Natural killer cell (primary cell): ENCODE measurements at regions not wholly inside any gene's neighbourhood (a gene's known extent, or its start where the extent isn't known, plus 50 kb on each side); places are given as distances from the start of the nearest gene placed in this dataset.

Source experiments
- ATAC-seq, 3 donors: fragments of 150-1000 bp in 2 of 3; fragments of 200-7000 bp in 1 of 3; cut with Tn5 transposase; 1 replicate in 1 of 3; 2 replicates in 2 of 3; pipeline ENCODE4 v1.10.0; 2021; ENCODE audit warnings: mild to moderate bottlenecking in 2 of 3, moderate library complexity in 2 of 3
- DNase-seq, 2 donors: peaks; one replicate each; pipeline versions ENCODE4 v3.0.0 to v3.0.0-alpha.2; 2013 to 2021; ENCODE audit warnings: mixed read lengths in 1 of 2
- H3K27ac ChIP-seq: one replicate; pipeline ENCODE4 v1.5.1; 2013; ENCODE audit warnings: mild to moderate bottlenecking, low read length
- H3K27me3 ChIP-seq: one replicate; pipeline ENCODE4 v1.6.1; 2013; ENCODE audit warnings: low read length; ENCODE audit not compliant: control insufficient read depth, insufficient read depth
- H3K36me3 ChIP-seq: one replicate; pipeline ENCODE4 v1.6.1; 2013; ENCODE audit warnings: low read length; ENCODE audit not compliant: control insufficient read depth, insufficient read depth
- H3K4me1 ChIP-seq: one replicate; pipeline ENCODE4 v1.6.1; 2013; ENCODE audit warnings: low read length; ENCODE audit not compliant: control insufficient read depth, insufficient read depth
- H3K4me3 ChIP-seq: one replicate; pipeline ENCODE4 v1.5.1; 2013; ENCODE audit warnings: low read length
- H3K9me3 ChIP-seq: one replicate; pipeline ENCODE4 v1.6.1; 2013; ENCODE audit warnings: low read length; ENCODE audit not compliant: control insufficient read depth, insufficient read depth
- H3K27ac Mint-ChIP-seq, 2 donors: one replicate each; pipeline ENCODE4 v1.8.0; 2022; ENCODE audit warnings: mild to moderate bottlenecking in 2 of 2, mixed read lengths in 2 of 2, moderate library complexity in 1 of 2
- H3K27me3 Mint-ChIP-seq, 2 donors: one replicate each; pipeline ENCODE4 v1.8.0; 2022; ENCODE audit warnings: low read depth in 2 of 2, mixed read lengths in 2 of 2
- H3K36me3 Mint-ChIP-seq: one replicate; pipeline ENCODE4 v1.8.0; 2022; ENCODE audit warnings: mixed read lengths
- H3K4me1 Mint-ChIP-seq, 2 donors: one replicate each; pipeline ENCODE4 v1.8.0; 2022; ENCODE audit warnings: mixed read lengths in 2 of 2
- H3K4me3 Mint-ChIP-seq: one replicate; pipeline ENCODE4 v1.8.0; 2022; ENCODE audit warnings: mild to moderate bottlenecking, moderate library complexity, mixed read lengths
- H3K9me3 Mint-ChIP-seq, 2 donors: one replicate each; pipeline ENCODE4 v1.8.0; 2022; ENCODE audit warnings: mixed read lengths in 2 of 2
- CTCF ChIP-seq: fragments of 200-600 bp; IDR thresholded peaks from one replicate; pipeline ENCODE4 v1.8.0; 2022; ENCODE audit warnings: antibody characterized with exemption
- WGBS: methylation state at CpG from one replicate; pipeline ENCODE4 v1.1.7; 2013; ENCODE audit warnings: missing lambda C conversion rate; ENCODE audit not compliant: insufficient coverage; 5-methylcytosine and 5-hydroxymethylcytosine counted together
- intact Hi-C: fragments of 100-400 bp; cut with micrococcal nuclease; formaldehyde crosslinking; loops from one replicate; pipeline ENCODE4 v1.14.2; 2022

- no peak for TF ChIP-seq CTCF
- no peaks in the 10 kb centered on the region for H3K4me1 ChIP-seq
- no peak overlapping the region for H3K4me3 ChIP-seq
- no peaks in the 10 kb centered on the region for H3K27me3 ChIP-seq
- H3K27ac ChIP-seq, result no peak overlapping the region
- H3K36me3 ChIP-seq, result no peaks in the 10 kb centered on the region
- H3K36me3 Mint-ChIP-seq, result peaks cover 19% of the 10 kb centered on the region
- intact Hi-C loops, result no loop called here
- WGBS, result 96% methylated on average over 4 of the region's 4 CpGs
- ATAC-seq (no peak), DNase-seq (no peak)
- H3K9me3 Mint-ChIP-seq, result peaks cover under 1 to 4% of the 10 kb centered on the region in 2 donors
- no peak overlapping the region for H3K27ac Mint-ChIP-seq
- H3K27me3 Mint-ChIP-seq, result no peaks in the 10 kb centered on the region
- H3K9me3 ChIP-seq, result peaks cover 6% of the 10 kb centered on the region
- peaks cover 20 to 25% of the 10 kb centered on the region in 2 donors for H3K4me1 Mint-ChIP-seq
- H3K4me3 Mint-ChIP-seq, result no peak overlapping the region
These were observed 159.9 kb upstream of the HMCN1 start for GRCh38 chr1:185574139-185574875.

- ATAC-seq, result peak in 1 of 3 donors; percentile 37
- H3K9me3 ChIP-seq, result peaks cover 4% of the 10 kb centered on the region
- no peak overlapping the region for H3K27ac Mint-ChIP-seq
These were observed 160.5 kb upstream of the HMCN1 start for GRCh38 chr1:185573677-185574076.

GRCh38 chr1:185573162-185573561, 161.0 kb upstream of the HMCN1 start:
- no peak for ATAC-seq
- no peaks in the 10 kb centered on the region for H3K9me3 ChIP-seq
- H3K4me1 ChIP-seq, result no peaks in the 10 kb centered on the region
- 64% methylated on average over 3 of the region's 3 CpGs for WGBS
- Mint-ChIP-seq H3K4me3 (no peak overlapping the region), H3K9me3 (no peaks in the 10 kb centered on the region), H3K27ac (no peak overlapping the region), H3K4me1 (peaks cover 31 to 35% of the 10 kb centered on the region in 2 donors), H3K27me3 (no peaks in the 10 kb centered on the region), H3K36me3 (peaks cover 8% of the 10 kb centered on the region)
- no peak overlapping the region for H3K27ac ChIP-seq
- no peak for DNase-seq
- H3K36me3 ChIP-seq, result no peaks in the 10 kb centered on the region
- TF ChIP-seq CTCF, result no peak
- no peaks in the 10 kb centered on the region for H3K27me3 ChIP-seq
- no peak overlapping the region for H3K4me3 ChIP-seq
- intact Hi-C loops, result no loop called here

More at GRCh38 chr1:185573677-185574076, 160.5 kb upstream of the HMCN1 start:
- Histone ChIP-seq H3K27me3 (no peaks in the 10 kb centered on the region), H3K4me1 (no peaks in the 10 kb centered on the region), H3K27ac (no peak overlapping the region), H3K4me3 (no peak overlapping the region), H3K36me3 (no peaks in the 10 kb centered on the region)
- intact Hi-C loops, result no loop called here
- 47% methylated on average over 2 of the region's 2 CpGs for WGBS
- H3K36me3 Mint-ChIP-seq, result peaks cover 12% of the 10 kb centered on the region
- no peaks in the 10 kb centered on the region for H3K27me3 Mint-ChIP-seq
- TF ChIP-seq CTCF, result no peak
- H3K9me3 Mint-ChIP-seq, result peaks cover 0 to 2% of the 10 kb centered on the region in 2 donors
- H3K4me3 Mint-ChIP-seq, result no peak overlapping the region
- DNase-seq, result no peak
- peaks cover 26 to 31% of the 10 kb centered on the region in 2 donors for H3K4me1 Mint-ChIP-seq

GRCh38 chr1:185570962-185571361, 163.2 kb upstream of the HMCN1 start:
- H3K4me1 Mint-ChIP-seq, result peaks cover 53 to 57% of the 10 kb centered on the region in 2 donors
- Histone ChIP-seq H3K4me1 (peaks cover 11% of the 10 kb centered on the region), H3K4me3 (no peak overlapping the region), H3K9me3 (no peaks in the 10 kb centered on the region), H3K27me3 (no peaks in the 10 kb centered on the region), H3K27ac (no peak overlapping the region), H3K36me3 (no peaks in the 10 kb centered on the region)
- peak overlapping the region in 1 of 2 donors; percentile 55 for H3K27ac Mint-ChIP-seq
- H3K36me3 Mint-ChIP-seq, result peaks cover 8% of the 10 kb centered on the region
- no peak for TF ChIP-seq CTCF
- no peaks in the 10 kb centered on the region for H3K27me3 Mint-ChIP-seq
- peak in 1 of 2 donors; percentile 47 for DNase-seq
- 84% methylated on average over 5 of the region's 5 CpGs for WGBS
- H3K4me3 Mint-ChIP-seq, result no peak overlapping the region
- H3K9me3 Mint-ChIP-seq, result no peaks in the 10 kb centered on the region
- no peak for ATAC-seq
- intact Hi-C loops, result no loop called here
